ENCODE measurements at regions not wholly inside any gene's neighbourhood (a gene's known extent, or its start where the extent isn't known, plus 50 kb on each side); places are given as distances from the start of the nearest gene placed in this dataset.

- no peaks in the 10 kb centered on the region for H3F3A ChIP-seq (ENCODE audit: insufficient read depth, low read length)
- H3K9me3 ChIP-seq (replicated peaks; ENCODE audit: insufficient read depth, low read length), result no peaks in the 10 kb centered on the region
- no peaks in the 10 kb centered on the region for H3K4me1 ChIP-seq (ENCODE audit: low read length)
- H3K4me2 ChIP-seq (ENCODE audit: low read depth, low read length), result no peak overlapping the region
- H3K4me3 ChIP-seq (ENCODE audit: low read length), result no peak overlapping the region
- H4K20me1 ChIP-seq (ENCODE audit: insufficient read depth, low read length), result no peaks in the 10 kb centered on the region
- DNase-seq, result no peak
- no peaks in the 10 kb centered on the region for H3K79me2 ChIP-seq (ENCODE audit: low read length)
- H2AFZ ChIP-seq (ENCODE audit: low read length), result no peak overlapping the region
- no peaks in the 10 kb centered on the region for H3K36me3 ChIP-seq (replicated peaks; ENCODE audit: insufficient read depth, low read length)
- no peaks in the 10 kb centered on the region for H3K27me3 ChIP-seq (replicated peaks; ENCODE audit: insufficient read depth, low read length)
- H3K9ac ChIP-seq (ENCODE audit: low read length), result no peak overlapping the region
- H3K9me2 ChIP-seq (replicated peaks; ENCODE audit: insufficient read depth, low read length), result no peaks in the 10 kb centered on the region
- no peak overlapping the region for H3K27ac ChIP-seq (ENCODE audit: low read length)
- TF ChIP-seq CTCF (IDR thresholded peaks at IDR 0.05; ENCODE audit: low read length), result no peak
- no peak for TF ChIP-seq EZH2 (optimal IDR thresholded peaks at IDR 0.05; ENCODE audit: low read depth, low read length)
- TF ChIP-seq EZH2phosphoT487 (IDR thresholded peaks at IDR 0.05; ENCODE audit: low read length), result no peak
Observed at GRCh38 chr5:6059137-6059800, 319.1 kb downstream of the MED10 start.

GRCh38 chr5:6058055-6058715 lies 320.2 kb downstream of the MED10 start:
- no peaks in the 10 kb centered on the region for H3K4me1 ChIP-seq (ENCODE audit: low read length)
- DNase-seq, result no peak
- H3K9me3 ChIP-seq (replicated peaks; ENCODE audit: insufficient read depth, low read length), result no peaks in the 10 kb centered on the region
- H3F3A ChIP-seq (ENCODE audit: insufficient read depth, low read length), result no peaks in the 10 kb centered on the region
- H3K9ac ChIP-seq (ENCODE audit: low read length), result no peak overlapping the region
- no peak overlapping the region for H3K27ac ChIP-seq (ENCODE audit: low read length)
- no peak overlapping the region for H2AFZ ChIP-seq (ENCODE audit: low read length)
- no peaks in the 10 kb centered on the region for H3K27me3 ChIP-seq (replicated peaks; ENCODE audit: insufficient read depth, low read length)
- H3K9me2 ChIP-seq (replicated peaks; ENCODE audit: insufficient read depth, low read length), result no peaks in the 10 kb centered on the region
- H3K4me3 ChIP-seq (ENCODE audit: low read length), result no peak overlapping the region
- H3K79me2 ChIP-seq (ENCODE audit: low read length), result no peaks in the 10 kb centered on the region
- TF ChIP-seq EZH2 (optimal IDR thresholded peaks at IDR 0.05; ENCODE audit: low read depth, low read length), result no peak
- no peak for TF ChIP-seq EZH2phosphoT487 (IDR thresholded peaks at IDR 0.05; ENCODE audit: low read length)
- TF ChIP-seq CTCF (IDR thresholded peaks at IDR 0.05; ENCODE audit: low read length), result no peak
- no peaks in the 10 kb centered on the region for H4K20me1 ChIP-seq (ENCODE audit: insufficient read depth, low read length)
- no peaks in the 10 kb centered on the region for H3K36me3 ChIP-seq (replicated peaks; ENCODE audit: insufficient read depth, low read length)
- H3K4me2 ChIP-seq (ENCODE audit: low read depth, low read length), result no peak overlapping the region

- H3K79me2 ChIP-seq (ENCODE audit: low read length), result no peaks in the 10 kb centered on the region
- no peak overlapping the region for H3K4me2 ChIP-seq (ENCODE audit: low read depth, low read length)
- DNase-seq, result no peak
- H3K9me2 ChIP-seq (replicated peaks; ENCODE audit: insufficient read depth, low read length), result no peaks in the 10 kb centered on the region
- TF ChIP-seq CTCF (IDR thresholded peaks at IDR 0.05; ENCODE audit: low read length) (no peak), EZH2phosphoT487 (IDR thresholded peaks at IDR 0.05; ENCODE audit: low read length) (no peak), EZH2 (optimal IDR thresholded peaks at IDR 0.05; ENCODE audit: low read depth, low read length) (no peak)
- H3K27ac ChIP-seq (ENCODE audit: low read length), result no peak overlapping the region
- no peaks in the 10 kb centered on the region for H3K9me3 ChIP-seq (replicated peaks; ENCODE audit: insufficient read depth, low read length)
- no peaks in the 10 kb centered on the region for H4K20me1 ChIP-seq (ENCODE audit: insufficient read depth, low read length)
- no peaks in the 10 kb centered on the region for H3K27me3 ChIP-seq (replicated peaks; ENCODE audit: insufficient read depth, low read length)
- H3K9ac ChIP-seq (ENCODE audit: low read length), result no peak overlapping the region
- no peaks in the 10 kb centered on the region for H3F3A ChIP-seq (ENCODE audit: insufficient read depth, low read length)
- no peak overlapping the region for H2AFZ ChIP-seq (ENCODE audit: low read length)
- no peaks in the 10 kb centered on the region for H3K36me3 ChIP-seq (replicated peaks; ENCODE audit: insufficient read depth, low read length)
- H3K4me3 ChIP-seq (ENCODE audit: low read length), result no peak overlapping the region
- no peaks in the 10 kb centered on the region for H3K4me1 ChIP-seq (ENCODE audit: low read length)
Observed at GRCh38 chr5:6056280-6056679, 322.1 kb downstream of the MED10 start.

Data from MM.1S (cell line).